HG02678 (cell line): ENCODE measurements at regions not wholly inside any gene's neighbourhood (a gene's known extent, or its start where the extent isn't known, plus 50 kb on each side); places are given as distances from the start of the nearest gene placed in this dataset.
A peak's percentile ranks its signal among the peaks of the same experiment; 100 is the strongest.

Experiments
- ATAC-seq: cut with Tn5 transposase; IDR thresholded peaks from one replicate; pipeline ENCODE4 v1.9.1; 2021; ENCODE audit warnings: mild to moderate bottlenecking, moderate library complexity; ENCODE audit not compliant: unreplicated experiment

GRCh38 chr2:204104811-204105210 is 168.2 kb downstream of the ICOS start:
- ATAC-seq: no peak

GRCh38 chr2:204108330-204108751 is 171.8 kb downstream of the ICOS start:
- peak; percentile 43 for ATAC-seq

DNA sequence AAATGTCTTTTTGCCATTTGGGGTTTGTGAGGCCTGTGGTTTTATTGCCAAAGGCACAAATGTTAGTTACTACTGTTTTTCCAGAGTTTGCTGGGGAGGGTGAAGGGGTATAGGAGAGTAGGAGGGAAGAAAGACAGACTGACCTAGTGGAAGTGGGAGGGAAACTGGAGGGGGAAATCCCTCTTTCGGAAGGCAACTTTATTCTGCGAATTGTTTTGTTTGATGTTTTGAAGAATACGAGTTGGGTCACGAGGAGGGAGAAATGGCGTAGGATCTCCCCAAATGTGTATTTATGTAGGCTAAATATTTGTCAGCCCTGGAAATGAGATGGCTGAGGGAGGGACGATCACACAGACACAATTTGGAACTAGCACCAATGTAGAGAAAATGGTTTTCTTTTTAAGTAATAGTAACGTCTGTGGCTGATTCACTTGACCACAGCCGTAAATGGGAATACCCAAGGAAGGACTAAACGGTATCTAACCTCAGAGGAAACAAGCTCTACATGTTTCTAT is 172.3 kb downstream of the ICOS start:
- no peak for ATAC-seq

DNA sequence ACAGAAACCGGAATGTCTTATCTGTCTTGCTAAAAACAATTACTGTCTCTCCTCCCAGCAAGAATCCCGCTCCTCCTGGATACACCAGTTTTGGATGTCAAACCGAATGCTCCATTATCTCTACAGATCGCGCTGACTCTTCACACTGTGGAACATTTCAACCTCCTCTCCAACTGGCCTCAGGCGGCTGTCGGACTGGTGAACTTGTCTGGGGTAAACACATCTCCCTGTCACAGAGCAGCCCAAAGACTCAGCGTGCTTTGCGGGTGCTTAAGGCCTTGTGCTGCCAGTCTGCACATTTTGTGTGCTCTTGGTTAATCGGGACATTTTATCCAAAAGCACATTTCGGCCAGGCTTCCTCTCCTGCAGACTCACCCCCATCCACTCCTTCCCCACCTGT is 173.1 kb downstream of the ICOS start:
- ATAC-seq: no peak

DNA sequence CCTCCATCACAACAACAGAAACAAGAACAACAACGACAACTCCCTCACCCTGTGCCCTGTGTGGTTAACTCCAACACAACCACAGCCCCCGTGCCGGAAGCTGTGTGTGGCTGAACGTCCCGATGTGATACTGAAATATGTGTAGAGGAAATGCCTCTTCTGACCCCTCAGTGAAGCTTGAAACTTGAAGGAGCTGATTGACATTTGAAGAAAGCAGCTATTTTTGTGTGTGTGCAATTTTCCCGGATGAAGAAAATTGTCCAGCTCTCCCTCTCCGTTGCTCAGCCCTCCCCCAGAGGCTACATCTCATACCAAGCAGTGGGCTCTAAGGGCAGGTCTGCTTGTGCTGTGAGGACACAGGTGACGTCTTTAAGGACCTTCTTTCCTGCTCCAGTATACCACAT is 173.8 kb downstream of the ICOS start:
- peak; percentile 91 for ATAC-seq

DNA sequence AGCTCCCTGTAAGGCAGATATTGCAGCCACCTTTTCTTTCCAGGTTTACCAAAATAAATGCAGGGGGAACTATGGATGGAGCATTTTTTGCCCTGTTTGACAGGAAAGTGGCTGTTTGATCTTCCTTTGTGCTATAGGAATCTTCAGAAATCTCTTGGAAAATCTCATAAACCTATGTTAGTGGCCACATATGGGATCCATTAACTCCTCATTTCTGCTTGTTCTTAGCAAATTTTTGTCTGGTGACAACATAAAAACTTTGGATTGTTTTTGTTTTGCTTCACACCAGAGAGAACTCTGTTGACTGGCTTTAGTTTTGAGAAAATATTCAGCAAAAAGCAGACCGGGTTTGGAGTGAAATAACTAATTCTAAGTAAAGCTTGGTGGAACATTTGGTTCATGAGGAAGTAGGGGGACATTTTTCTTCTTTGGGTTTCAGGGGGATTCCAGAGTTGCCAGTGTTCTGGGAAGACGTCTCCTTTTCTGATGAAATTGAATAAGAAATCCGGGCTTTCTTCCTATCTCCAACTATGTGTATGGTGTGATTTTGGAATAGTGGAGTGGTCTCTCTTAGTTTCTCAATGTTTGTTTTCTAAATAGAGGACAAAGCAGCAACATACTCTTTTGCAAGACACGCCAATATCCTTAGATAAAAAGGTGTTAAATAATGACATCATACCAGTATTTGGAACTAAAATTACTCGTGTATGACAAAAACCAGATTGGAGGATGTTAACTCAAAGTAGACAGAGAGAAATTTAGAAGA is 174.4 kb downstream of the ICOS start:
- no peak for ATAC-seq

DNA sequence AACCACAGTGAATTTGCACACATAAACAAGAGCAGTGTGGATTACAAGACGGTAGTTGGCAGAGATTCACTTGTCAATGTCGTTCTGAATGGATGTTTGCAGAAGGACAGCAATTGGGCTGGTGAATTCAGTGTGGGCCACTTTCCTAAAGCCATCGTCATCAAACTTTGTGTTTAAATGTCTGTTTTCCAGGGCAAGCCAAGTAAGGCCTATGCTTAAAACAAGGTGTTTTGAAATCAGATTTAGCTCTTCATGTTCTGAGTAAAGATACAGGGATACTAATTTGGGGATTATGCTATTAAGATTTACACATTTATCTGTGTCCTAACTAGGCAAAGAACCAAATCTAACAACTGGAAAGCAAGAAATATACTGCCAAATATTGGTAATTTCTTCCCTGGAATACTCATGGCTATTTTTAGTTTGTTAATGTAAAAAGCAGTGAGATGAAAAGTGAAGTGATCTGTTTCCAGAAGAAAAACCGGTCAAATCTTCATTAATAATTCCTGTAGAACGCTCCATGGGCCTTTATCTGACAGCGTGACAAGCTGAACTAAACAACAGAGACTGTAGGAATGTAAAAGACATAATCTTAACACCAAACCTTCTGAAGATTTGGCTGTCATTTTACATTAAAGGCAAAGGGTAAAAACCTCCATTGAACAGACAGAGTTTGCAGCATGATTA is 175.7 kb downstream of the ICOS start:
- no peak for ATAC-seq

DNA sequence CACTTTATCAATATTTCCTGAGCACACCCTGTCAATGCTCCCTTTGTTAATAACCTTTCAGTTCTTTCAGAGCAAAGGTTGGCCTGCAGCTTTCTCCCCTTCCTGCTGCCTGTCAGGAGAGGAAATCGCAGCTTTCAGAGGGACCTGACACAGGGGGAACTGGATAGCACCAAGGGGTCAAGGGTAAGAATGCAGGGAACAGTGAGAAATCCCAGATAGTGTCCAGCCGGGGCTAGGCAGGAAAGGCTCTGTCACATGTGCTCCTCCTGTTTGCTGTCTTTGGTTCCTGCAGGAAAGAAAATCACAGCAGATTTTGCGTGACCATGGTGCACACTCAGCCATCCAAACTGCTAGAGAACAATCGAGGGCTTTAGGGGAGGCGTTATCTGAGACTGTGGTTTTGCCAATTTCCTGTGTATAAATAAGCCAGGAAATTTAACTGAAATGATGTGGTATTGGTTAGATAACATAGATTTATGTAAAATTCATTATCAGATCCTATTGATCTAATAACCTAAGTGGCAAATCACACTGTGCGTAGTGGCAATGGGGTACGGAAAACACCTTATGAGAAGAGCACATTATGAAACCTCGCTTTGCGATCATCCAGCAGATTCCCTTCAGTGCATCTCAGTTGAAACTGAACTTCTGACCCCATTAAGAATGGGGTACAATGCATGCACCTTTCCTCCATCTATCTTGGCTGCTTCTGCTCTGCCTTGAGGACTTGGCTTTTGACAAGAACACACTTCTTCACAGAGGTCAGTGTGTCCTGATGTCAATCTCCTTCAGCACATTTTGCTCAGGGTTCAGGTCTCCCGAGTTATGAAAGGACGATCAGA is 178.0 kb downstream of the ICOS start:
- ATAC-seq: no peak

DNA sequence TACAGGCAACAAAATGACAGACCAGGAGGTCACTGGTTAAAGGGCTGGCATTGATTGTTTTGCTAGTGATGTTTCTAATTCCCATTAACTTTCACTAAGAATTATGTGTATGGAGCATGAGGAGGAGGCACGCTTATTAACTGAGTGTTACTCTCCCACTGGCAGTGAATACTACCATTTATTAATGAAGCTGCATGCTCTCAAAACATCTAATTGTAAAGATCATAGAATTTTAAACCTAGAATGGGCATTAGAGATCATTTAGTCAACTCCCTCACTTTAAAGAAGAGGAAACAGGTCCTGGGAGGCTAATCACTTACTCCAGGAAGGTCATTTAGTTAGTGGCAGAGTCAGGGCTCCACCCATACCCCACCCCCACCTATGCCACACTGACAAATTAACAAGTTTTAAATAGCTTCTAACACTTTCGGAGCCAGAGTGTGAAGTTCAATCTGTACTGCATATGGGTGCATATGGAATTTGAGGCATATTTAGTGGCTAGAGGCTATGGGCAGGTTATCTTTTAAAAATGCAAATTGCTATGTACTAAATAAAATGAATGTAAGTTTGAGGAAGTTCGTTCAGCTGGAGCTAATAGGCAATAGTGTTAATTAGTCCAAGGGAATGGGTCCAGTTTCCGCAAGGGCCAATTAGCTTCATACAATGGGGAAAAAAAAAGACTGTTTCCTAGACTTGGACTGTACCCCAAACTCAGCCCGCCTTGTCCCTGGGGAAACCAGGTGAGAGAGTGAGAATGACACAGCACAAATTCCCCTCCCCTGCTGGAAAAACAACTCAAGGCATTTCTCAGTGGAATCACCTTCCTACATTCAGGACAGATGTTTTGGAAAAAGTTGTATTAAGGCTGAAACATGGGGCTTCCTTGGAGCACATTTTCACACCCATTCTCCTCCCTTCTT is 178.8 kb downstream of the ICOS start:
- no peak for ATAC-seq

GRCh38 chr2:204116159-204116792 is 179.7 kb downstream of the ICOS start:
- ATAC-seq: no peak

- no peak for ATAC-seq
These were observed 185.9 kb downstream of the ICOS start for GRCh38 chr2:204122425-204122824.

GRCh38 chr2:204124140-204124750 is 187.7 kb downstream of the ICOS start:
- no peak for ATAC-seq

- ATAC-seq: no peak
These were observed 190.1 kb downstream of the ICOS start for GRCh38 chr2:204126705-204127104.

DNA sequence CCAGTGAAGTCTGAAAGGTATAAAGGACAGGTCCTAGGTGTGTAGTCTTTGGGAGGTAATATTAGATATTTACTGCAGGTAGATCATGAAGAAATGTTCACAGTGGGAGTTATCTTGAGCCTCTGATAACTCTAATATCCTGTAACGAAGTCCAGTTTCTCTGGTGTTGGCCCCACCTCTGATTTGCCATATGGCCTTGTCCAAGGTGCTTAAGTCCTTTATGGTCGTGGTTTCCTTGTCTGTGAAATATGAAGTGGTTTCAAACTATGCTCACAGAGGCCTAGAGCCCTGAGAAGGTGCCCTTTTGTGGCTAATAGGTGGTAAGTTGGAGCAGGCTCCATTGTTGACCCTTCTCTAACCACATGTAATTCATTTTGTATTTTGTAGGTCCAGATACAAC is 190.7 kb downstream of the ICOS start:
- no peak for ATAC-seq

GRCh38 chr2:204129591-204130294 is 193.2 kb downstream of the ICOS start:
- ATAC-seq: no peak

DNA sequence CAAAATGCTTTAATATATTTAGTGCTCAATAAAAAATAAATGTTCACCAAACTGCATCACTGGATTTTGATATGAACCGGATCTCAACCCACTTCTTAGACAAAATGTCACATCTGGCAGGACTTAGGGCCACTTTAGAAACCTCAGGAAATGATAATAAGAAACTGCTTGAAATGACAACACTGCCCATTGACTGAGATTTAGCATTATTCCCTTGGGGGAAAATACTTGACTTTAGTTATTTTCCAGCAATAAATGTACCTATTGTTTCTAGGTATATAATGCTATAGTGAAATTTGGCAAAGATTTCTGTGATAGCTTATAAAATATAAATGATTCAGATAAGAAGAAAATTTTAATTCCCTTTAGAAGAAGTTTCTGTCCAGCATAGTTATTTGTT is 195.1 kb downstream of the ICOS start:
- no peak for ATAC-seq

DNA sequence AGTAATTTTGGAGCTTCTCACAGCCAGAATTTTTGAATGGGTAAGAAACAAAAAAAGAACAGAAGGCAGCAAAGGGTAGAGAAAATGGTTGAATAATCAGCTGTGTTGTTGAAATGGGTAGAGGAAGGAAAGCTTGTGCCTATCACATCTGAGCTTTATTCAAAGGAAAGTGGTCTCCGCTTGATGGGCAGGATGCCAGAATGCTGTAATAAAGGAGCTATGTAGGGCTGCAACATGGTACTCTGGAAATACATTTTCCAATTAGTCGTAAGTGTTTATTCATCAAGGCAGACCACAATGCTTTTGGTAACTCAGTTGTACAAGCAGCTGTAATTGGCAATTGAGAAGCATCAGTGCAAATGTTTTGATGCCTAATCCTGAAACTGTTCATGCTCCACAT is 196.9 kb downstream of the ICOS start:
- ATAC-seq: no peak

- ATAC-seq: no peak
These were observed 197.9 kb downstream of the ICOS start for GRCh38 chr2:204134421-204134820.

- ATAC-seq: no peak
These were observed 199.2 kb downstream of the ICOS start for GRCh38 chr2:204135752-204136151.
